HG03060 (cell line): ENCODE measurements at regions not wholly inside any gene's neighbourhood (a gene's known extent, or its start where the extent isn't known, plus 50 kb on each side); places are given as distances from the start of the nearest gene placed in this dataset.

ENCODE experiments used
- ATAC-seq: cut with Tn5 transposase; IDR thresholded peaks from one replicate; pipeline ENCODE4 v1.9.1; 2021; ENCODE audit warnings: low read depth, moderate number of reproducible peaks; ENCODE audit not compliant: unreplicated experiment

GRCh38 chr3:124172816-124173215 lies 180.9 kb upstream of the ROPN1 start:
- no peak for ATAC-seq

- ATAC-seq = no peak
Measured at GRCh38 chr3:124174476-124174875, 182.6 kb upstream of the ROPN1 start.

GRCh38 chr3:124174910-124175874 lies 183.3 kb upstream of the ROPN1 start:
- no peak for ATAC-seq

GRCh38 chr3:124177071-124177470 lies 185.1 kb upstream of the ROPN1 start:
- ATAC-seq = no peak

GRCh38 chr3:124178531-124178930 lies 186.6 kb upstream of the ROPN1 start:
- no peak for ATAC-seq

- no peak for ATAC-seq
Measured at GRCh38 chr3:124200407-124200806, 208.5 kb upstream of the ROPN1 start.

DNA sequence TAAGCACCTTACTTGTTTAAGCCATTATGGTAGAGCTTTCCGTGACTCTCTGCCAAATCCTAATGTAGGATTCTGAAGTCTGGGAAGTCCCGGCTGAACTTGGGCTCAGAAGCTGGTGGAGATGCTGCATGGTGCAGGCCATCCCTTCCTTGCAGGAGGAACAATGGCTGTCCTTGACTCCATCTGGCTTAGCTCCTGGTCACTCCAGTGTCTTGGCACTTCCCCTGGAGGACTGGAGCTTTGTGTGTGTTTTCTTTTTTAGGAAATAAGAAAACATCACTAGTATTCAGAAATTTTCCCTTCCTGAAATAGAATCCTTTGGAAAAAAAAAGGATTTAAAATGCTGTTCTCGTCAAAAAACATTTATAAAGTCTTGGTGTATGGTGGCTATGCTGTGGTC lies 209.3 kb upstream of the ROPN1 start:
- ATAC-seq = no peak

- ATAC-seq = no peak
Measured at GRCh38 chr3:124201786-124202185, 209.9 kb upstream of the ROPN1 start.

GRCh38 chr3:124202754-124203153 lies 210.8 kb upstream of the ROPN1 start:
- no peak for ATAC-seq

- ATAC-seq = no peak
Measured at GRCh38 chr3:124203292-124203691, 211.4 kb upstream of the ROPN1 start.

DNA sequence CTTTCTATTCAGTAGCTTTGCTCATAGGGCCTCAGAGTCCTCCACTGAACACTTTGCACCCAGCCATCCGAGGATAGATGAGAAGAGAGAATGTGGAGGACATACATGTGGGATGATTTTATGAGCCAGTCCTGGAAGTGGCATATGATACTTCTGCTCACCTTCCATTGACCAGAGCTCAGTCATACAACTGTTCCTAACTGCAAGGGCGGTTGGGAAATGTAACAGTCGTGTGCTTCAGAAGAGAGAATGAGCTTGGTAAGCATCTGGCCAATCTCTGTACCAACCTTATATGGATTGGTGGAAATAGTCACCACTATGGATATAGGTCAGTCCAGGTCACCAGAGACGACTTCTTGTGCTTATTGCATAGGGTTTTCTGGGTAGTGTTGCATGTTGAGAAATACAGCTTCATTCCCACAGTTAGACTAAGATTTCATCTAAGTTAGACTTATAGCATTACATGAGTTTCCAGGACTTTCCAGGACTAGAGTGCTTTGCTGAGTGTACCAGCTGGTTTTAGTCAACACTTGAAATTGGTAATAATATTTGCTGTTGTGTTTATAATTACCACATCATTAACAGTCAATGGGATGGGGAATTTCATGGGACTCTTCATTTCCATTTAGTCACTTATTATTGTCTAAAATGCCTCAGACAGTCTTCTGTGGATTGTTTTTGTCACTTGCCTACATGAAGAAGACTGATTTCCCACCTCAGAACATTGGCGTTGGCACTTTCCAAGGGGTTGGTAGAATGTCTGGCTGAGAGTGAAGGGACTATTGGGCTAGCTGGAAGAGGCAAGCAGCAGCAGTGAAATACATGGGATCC lies 214.5 kb upstream of the ROPN1 start:
- ATAC-seq = no peak

- ATAC-seq = no peak
Measured at GRCh38 chr3:124207077-124207476, 215.2 kb upstream of the ROPN1 start.

DNA sequence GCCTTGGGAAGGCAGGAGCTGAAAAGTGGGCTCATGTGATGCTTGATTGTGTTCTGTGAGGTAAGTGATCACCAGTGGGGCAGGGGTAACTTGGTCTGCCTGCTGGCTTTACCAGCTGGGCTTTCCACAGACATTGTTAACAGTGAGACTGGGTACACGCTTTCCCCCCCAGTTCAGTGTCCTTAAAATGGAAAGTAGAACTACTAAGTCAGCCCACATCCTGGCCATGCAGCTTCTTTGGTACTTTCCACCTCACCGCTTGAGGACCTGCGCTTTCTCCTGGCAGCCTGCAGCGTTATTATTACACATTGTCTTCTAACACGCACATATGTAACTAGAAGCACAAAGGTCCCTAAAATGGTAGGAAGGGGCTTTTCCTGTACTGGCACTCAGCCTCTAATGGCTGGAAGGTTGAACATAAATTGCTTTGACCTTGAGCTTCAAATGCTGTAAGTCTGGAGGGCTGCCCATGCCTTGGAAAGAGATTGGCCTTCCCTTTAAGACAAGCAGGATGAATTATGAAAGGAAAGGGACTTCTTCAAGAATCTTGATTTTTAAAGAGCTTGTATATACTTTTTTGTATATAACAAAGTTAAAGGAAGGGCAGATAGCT lies 216.1 kb upstream of the ROPN1 start:
- no peak for ATAC-seq

DNA sequence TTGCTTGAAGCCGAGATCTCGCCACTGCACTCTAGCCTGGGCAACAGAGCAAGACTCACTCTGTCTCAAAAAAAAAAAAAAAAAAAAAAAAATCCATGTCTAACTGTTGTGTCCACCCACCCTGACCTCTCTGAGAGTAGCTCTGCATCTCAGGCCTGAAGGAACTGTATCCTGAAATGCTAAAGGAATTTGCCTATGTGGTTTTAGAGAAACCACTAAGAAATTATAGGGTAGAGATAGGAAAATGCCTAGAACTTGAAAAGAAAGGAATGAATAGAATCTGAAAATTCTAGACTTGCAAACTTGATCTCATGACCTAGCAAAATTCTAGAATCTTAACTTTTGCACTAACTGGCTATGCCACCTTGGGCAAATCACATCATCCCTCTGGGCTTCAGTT lies 217.5 kb upstream of the ROPN1 start:
- ATAC-seq = no peak

GRCh38 chr3:124210899-124211298 lies 219.0 kb upstream of the ROPN1 start:
- no peak for ATAC-seq

GRCh38 chr3:124213641-124214040 lies 221.7 kb upstream of the ROPN1 start:
- no peak for ATAC-seq

DNA sequence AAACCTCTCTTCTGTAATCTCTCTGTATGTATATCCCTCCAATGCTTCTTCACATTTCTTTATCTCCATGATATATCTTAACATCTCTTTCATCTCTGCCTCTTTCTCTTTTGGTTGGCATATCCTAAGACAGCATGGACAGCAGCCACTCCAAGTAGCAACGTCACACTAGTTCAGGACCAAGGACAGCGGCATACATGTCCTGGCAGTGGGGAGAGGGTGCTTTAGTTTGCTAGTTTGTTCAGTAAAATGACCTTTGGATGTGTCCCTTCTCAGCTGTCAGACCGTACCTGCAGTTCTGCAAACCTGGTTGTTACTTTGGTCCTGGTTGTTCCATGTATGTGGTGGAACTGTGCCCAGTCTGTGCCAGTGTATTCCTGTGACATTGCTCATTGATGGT lies 225.6 kb upstream of the ROPN1 start:
- ATAC-seq = no peak

- ATAC-seq = no peak
Measured at GRCh38 chr3:124221422-124221821, 229.5 kb upstream of the ROPN1 start.

- no peak for ATAC-seq
Measured at GRCh38 chr3:124223853-124224252, 231.9 kb upstream of the ROPN1 start.

GRCh38 chr3:124227150-124227630 lies 235.3 kb upstream of the ROPN1 start:
- no peak for ATAC-seq

DNA sequence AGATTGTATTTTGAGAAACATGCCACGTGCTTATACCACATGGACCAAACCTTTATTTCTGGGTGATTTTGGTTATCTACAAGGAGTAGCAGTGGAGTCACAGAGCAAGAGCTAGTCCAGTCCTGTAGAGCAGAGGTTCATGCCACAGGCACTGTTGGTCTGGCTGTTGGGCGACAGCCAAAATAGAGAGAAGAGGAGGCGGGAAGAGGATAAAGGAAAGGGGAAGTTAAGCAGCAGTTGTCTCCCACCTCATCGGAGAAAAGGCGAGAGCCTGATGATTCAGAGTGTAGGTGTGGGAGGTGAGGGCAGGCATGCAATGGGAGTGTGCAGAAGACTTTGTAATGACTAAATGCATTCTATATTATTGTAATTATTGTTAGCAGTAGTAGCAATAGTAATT lies 237.5 kb upstream of the ROPN1 start:
- no peak for ATAC-seq
